Loucy (cell line): ENCODE measurements at regions not wholly inside any gene's neighbourhood (a gene's known extent, or its start where the extent isn't known, plus 50 kb on each side); places are given as distances from the start of the nearest gene placed in this dataset.

Source experiments
- H2AFZ ChIP-seq: fragments of 200-600 bp; sonication (generic); 2 replicates; pipeline ENCODE4 v1.6.0; 2016; ENCODE audit warnings: antibody characterized with exemption, mild to moderate bottlenecking, low read length, moderate library complexity
- H3F3A ChIP-seq: fragments of 200-600 bp; 2 replicates; pipeline ENCODE4 v1.6.0; 2016; ENCODE audit warnings: antibody characterized with exemption, low read depth, mild to moderate bottlenecking
- H3K27me3 ChIP-seq: fragments of 200-600 bp; sonication (generic); 2 replicates; pipeline ENCODE4 v1.6.1; 2014; ENCODE audit warnings: low read length, mild to moderate bottlenecking; ENCODE audit not compliant: insufficient read depth, poor library complexity, severe bottlenecking
- H3K36me3 ChIP-seq: fragments of 200-600 bp; sonication (generic); 2 replicates; pipeline ENCODE4 v1.6.1; 2016; ENCODE audit warnings: low read length; ENCODE audit not compliant: insufficient read depth
- H3K4me1 ChIP-seq: fragments of 200-600 bp; sonication (generic); 2 replicates; pipeline ENCODE4 v1.5.1; 2014; ENCODE audit warnings: low read length, mild to moderate bottlenecking; ENCODE audit not compliant: insufficient read depth, poor library complexity, severe bottlenecking
- H3K4me2 ChIP-seq: fragments of 200-600 bp; sonication (generic); 2 replicates; pipeline ENCODE4 v1.6.0; 2014; ENCODE audit warnings: antibody characterized with exemption, low read length, low read depth, mild to moderate bottlenecking; ENCODE audit not compliant: poor library complexity, severe bottlenecking
- H3K4me3 ChIP-seq: fragments of 200-600 bp; sonication (generic); 2 replicates; pipeline ENCODE4 v1.5.1; 2014; ENCODE audit warnings: low read length, mild to moderate bottlenecking, mixed read lengths; ENCODE audit not compliant: poor library complexity, severe bottlenecking
- H3K79me2 ChIP-seq: fragments of 200-600 bp; sonication (generic); 2 replicates; pipeline ENCODE4 v1.6.1; 2014; ENCODE audit warnings: low read length; ENCODE audit not compliant: insufficient read depth
- H3K9ac ChIP-seq: fragments of 200-600 bp; sonication (generic); 2 replicates; pipeline ENCODE4 v1.6.0; 2014; ENCODE audit warnings: mild to moderate bottlenecking, low read depth, low read length, moderate library complexity; ENCODE audit not compliant: poor library complexity, severe bottlenecking
- H3K9me2 ChIP-seq: fragments of 200-600 bp; sonication (generic); replicated peaks from 2 replicates; pipeline ENCODE4 v1.6.1; 2016; ENCODE audit warnings: low read depth, low read length, mixed read lengths
- H3K9me3 ChIP-seq: fragments of 200-600 bp; sonication (generic); 2 replicates; pipeline ENCODE4 v1.6.1; 2014; ENCODE audit warnings: mild to moderate bottlenecking, antibody characterized with exemption, low read length, low read depth; ENCODE audit not compliant: insufficient read depth
- H4K20me1 ChIP-seq: fragments of 200-600 bp; sonication (generic); 2 replicates; pipeline ENCODE4 v1.6.0; 2014; ENCODE audit warnings: antibody characterized with exemption, low read length, mild to moderate bottlenecking; ENCODE audit not compliant: insufficient read depth, poor library complexity, severe bottlenecking
- CTCF ChIP-seq: fragments of 200-600 bp; sonication (generic); conservative IDR thresholded peaks from 2 replicates; pipeline ENCODE4 v1.5.1; 2014; ENCODE audit warnings: mild to moderate bottlenecking, antibody characterized with exemption, low read length
- EZH2phosphoT487 ChIP-seq: fragments of 200-600 bp; IDR thresholded peaks from 2 replicates; pipeline ENCODE4 v1.6.1; 2018; ENCODE audit warnings: antibody characterized with exemption, mild to moderate bottlenecking, moderate library complexity, borderline replicate concordance

DNA sequence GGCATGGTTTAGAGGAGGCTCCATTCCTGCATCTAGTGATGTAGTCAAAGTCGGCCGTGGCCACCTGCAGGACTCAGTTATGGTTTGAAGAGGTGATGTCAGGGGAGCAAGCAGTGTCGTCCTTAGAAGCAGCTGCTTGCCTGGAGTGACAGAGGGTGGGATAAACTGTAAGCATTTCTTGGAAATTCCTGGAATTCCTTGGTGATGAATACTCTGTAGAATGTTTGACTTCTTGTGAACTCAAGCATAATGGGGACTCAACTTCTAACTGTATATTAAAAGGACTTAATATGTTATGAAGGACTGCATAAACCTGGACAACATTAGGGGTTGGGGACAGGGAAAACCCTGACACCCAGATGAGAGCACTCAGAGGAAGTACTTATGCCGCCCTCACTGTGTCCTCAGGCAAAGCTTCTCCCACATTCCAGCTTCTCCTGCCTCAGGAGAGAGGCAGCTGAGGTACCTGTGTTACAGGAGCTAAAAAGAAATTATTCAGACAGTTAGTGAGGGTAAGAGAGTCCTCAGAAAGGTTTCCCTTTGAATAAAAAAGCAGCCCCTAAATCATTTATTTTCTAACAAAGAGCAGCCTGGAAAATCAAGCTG, 459.9 kb upstream of the CELF4 start:
- Histone ChIP-seq H4K20me1 (no peaks in the 10 kb centered on the region), H3K9me2 (no peaks in the 10 kb centered on the region), H3K9me3 (no peaks in the 10 kb centered on the region), H3K36me3 (no peaks in the 10 kb centered on the region), H3K4me3 (no peak overlapping the region), H3F3A (no peaks in the 10 kb centered on the region), H3K4me2 (no peak overlapping the region), H2AFZ (no peak overlapping the region), H3K9ac (no peak overlapping the region), H3K79me2 (no peaks in the 10 kb centered on the region), H3K4me1 (no peaks in the 10 kb centered on the region), H3K27me3 (no peaks in the 10 kb centered on the region)
- TF ChIP-seq CTCF (no peak), EZH2phosphoT487 (no peak)

GRCh38 chr18:38023871-38024270, 458.3 kb upstream of the CELF4 start:
- Histone ChIP-seq H3K4me3 (no peak overlapping the region), H3K27me3 (no peaks in the 10 kb centered on the region), H3K36me3 (no peaks in the 10 kb centered on the region), H3K4me1 (no peaks in the 10 kb centered on the region), H3K79me2 (no peaks in the 10 kb centered on the region), H3K9me3 (no peaks in the 10 kb centered on the region), H3F3A (no peaks in the 10 kb centered on the region), H2AFZ (no peak overlapping the region), H4K20me1 (no peaks in the 10 kb centered on the region), H3K4me2 (no peak overlapping the region), H3K9me2 (no peaks in the 10 kb centered on the region), H3K9ac (no peak overlapping the region)
- TF ChIP-seq CTCF (no peak), EZH2phosphoT487 (no peak)

- Histone ChIP-seq H3F3A (no peaks in the 10 kb centered on the region), H3K9me2 (no peaks in the 10 kb centered on the region), H3K4me2 (no peak overlapping the region), H3K36me3 (no peaks in the 10 kb centered on the region), H3K4me1 (no peaks in the 10 kb centered on the region), H4K20me1 (no peaks in the 10 kb centered on the region), H2AFZ (no peak overlapping the region), H3K27me3 (no peaks in the 10 kb centered on the region), H3K9ac (no peak overlapping the region), H3K79me2 (no peaks in the 10 kb centered on the region), H3K4me3 (no peak overlapping the region), H3K9me3 (no peaks in the 10 kb centered on the region)
- TF ChIP-seq EZH2phosphoT487 (no peak), CTCF (no peak)
These were observed 456.6 kb upstream of the CELF4 start for GRCh38 chr18:38022234-38022633.
